Lower leg skin (tissue), 4 donors: ENCODE measurements at regions not wholly inside any gene's neighbourhood (a gene's known extent, or its start where the extent isn't known, plus 50 kb on each side); places are given as distances from the start of the nearest gene placed in this dataset.

ENCODE experiments used
- DNase-seq, 2 donors: peaks; one replicate each; pipeline ENCODE4 v3.0.0-alpha.2; 2019; ENCODE audit warnings: low spot score in 2 of 2
- H3K4me3 ChIP-seq: fragments of 200-600 bp; sonication (generic); 2 replicates; pipeline ENCODE4 v1.5.1; 2017; ENCODE audit warnings: mild to moderate bottlenecking, low read depth; ENCODE audit not compliant: poor library complexity, severe bottlenecking
- POLR2A ChIP-seq, 2 donors: fragments of 450-650 bp; IDR thresholded peaks; one replicate each; pipeline ENCODE4 v1.6.1; 2016 to 2017; ENCODE audit warnings: antibody characterized with exemption in 2 of 2, mild to moderate bottlenecking in 1 of 2, moderate library complexity in 1 of 2
- WGBS, 2 donors: methylation state at CpG; one replicate each; pipeline ENCODE4 v1.1.5; 2018; 5-methylcytosine and 5-hydroxymethylcytosine counted together
- intact Hi-C: fragments of 100-400 bp; cut with DNase I; formaldehyde crosslinking; loops from one replicate; pipeline ENCODE4 v1.15.0; 2023; ENCODE audit warnings: low total_unique reads
- TF ChIP-seq, protein P1 (sequence below), 3 donors: fragments of 450-650 bp; IDR thresholded peaks; one replicate each; pipeline ENCODE4 v1.5.1; 2016; ENCODE audit warnings: antibody characterized with exemption in 3 of 3, mild to moderate bottlenecking in 3 of 3, moderate library complexity in 2 of 3

DNA sequence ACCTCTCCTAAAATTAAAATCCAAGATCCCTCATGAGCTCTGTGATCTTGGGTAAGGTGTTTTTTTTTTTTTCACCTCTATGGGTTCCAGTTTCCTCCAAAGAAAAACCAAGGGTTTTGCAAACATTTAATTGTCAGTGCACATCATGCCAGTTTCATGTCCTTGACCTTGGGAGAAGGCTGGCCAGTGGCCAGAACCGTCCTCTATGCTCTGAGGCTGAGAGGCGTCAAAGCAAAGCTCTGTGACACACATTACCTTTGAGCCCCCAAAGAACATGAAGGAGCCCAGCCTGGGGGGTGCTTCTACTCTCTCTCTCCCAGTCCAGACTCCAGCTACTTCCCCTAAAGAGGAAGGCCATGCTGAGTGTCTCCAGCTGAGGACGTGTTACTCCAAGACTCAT is 145.5 kb upstream of the TMEM132C start:
- H3K4me3 ChIP-seq = no peak overlapping the region
- WGBS, 2 donors = 67 to 75% methylated on average over 3 of the region's 3 CpGs
- no peak for DNase-seq
- intact Hi-C loops = no loop called here
- TF ChIP-seq POLR2A (IDR thresholded peaks at IDR 0.05) = no peak
- TF ChIP-seq, protein P1, sequence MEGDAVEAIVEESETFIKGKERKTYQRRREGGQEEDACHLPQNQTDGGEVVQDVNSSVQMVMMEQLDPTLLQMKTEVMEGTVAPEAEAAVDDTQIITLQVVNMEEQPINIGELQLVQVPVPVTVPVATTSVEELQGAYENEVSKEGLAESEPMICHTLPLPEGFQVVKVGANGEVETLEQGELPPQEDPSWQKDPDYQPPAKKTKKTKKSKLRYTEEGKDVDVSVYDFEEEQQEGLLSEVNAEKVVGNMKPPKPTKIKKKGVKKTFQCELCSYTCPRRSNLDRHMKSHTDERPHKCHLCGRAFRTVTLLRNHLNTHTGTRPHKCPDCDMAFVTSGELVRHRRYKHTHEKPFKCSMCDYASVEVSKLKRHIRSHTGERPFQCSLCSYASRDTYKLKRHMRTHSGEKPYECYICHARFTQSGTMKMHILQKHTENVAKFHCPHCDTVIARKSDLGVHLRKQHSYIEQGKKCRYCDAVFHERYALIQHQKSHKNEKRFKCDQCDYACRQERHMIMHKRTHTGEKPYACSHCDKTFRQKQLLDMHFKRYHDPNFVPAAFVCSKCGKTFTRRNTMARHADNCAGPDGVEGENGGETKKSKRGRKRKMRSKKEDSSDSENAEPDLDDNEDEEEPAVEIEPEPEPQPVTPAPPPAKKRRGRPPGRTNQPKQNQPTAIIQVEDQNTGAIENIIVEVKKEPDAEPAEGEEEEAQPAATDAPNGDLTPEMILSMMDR (IDR thresholded peaks at IDR 0.05) = no peak

DNA sequence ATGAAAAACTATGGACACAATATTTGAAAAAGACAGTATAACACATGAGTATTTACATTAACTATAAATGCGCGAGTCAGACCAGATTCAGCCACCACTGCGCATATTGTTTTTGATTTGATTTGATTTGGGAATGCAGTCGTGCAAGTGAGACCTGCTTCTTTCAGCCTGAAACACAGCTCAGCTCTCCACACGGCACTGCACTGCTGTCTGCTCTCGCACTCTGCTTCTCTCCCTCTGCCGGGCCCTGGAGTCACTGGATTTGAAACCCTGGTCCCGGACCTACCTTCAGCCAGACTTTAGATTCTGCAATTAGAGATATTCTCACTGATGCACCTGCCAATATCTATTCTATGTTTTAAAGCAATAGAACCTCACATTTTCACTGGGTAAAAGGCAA is 143.9 kb upstream of the TMEM132C start:
- DNase-seq = no peak
- intact Hi-C loops = no loop called here
- TF ChIP-seq, protein P1 (IDR thresholded peaks at IDR 0.05) = no peak
- TF ChIP-seq POLR2A (IDR thresholded peaks at IDR 0.05) = no peak
- no peak overlapping the region for H3K4me3 ChIP-seq
- 91 to 92% methylated on average over 8 of the region's 8 CpGs for WGBS, 2 donors

DNA sequence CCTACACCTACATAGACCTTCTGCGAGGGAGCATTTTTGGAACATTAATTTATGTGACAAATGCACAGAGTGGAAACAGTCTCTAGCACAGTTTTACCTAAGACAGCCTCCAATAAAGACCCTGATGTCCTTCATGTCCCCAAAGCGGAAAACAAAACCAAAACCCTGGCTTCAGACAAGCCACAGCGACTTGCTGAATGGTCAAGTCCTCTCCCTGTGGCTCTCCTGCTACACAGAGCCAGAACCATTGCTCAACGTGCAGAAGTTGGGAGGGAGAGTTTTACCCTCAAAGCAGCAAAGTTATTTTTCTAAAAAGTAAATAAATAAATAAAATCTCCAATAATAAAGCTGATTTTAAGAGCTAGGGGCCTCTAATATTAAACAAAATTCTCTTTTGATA is 135.0 kb upstream of the TMEM132C start:
- WGBS, 2 donors = 74 to 79% methylated on average over 4 of the region's 4 CpGs
- no peak overlapping the region for H3K4me3 ChIP-seq
- DNase-seq = no peak
- TF ChIP-seq, protein P1 (IDR thresholded peaks at IDR 0.05) = no peak
- no peak for TF ChIP-seq POLR2A (IDR thresholded peaks at IDR 0.05)
- intact Hi-C loops = no loop called here

DNA sequence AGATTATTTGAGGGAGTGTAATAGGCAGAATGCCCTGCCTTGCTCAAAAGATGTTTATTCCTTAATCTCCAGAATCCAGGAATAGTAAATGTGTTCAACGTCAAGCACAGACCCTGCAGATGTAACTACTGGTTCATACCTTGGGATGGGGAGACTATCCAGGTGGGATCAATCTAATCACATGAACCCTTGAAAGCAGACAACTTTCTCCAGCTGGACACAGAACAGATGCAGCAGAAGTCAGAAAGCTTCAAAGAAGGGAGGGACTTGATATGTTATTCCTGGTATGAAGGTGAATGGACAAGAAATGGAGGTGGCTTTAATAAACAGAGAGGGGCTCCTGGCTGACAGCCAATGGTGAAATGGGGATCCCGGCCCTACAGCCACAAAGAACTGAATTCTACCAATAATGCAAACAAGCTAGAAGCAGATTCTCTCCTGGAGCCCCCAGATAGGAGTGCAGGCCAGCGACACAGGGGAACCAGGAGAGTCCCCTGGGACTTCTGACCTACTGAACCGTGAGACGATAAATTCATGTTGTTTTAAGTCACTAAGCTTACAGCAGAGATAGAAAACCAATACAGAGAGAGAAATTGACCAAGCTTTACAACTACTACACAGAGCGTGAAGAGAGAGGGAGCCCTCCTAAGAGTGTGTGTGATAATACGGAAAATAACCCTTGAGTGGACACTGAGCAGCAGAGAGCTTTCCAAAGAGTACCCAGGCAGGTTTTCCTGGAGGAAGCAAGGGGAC is 133.5 kb upstream of the TMEM132C start:
- 80 to 81% methylated on average over 7 of the region's 7 CpGs for whole genome bisulfite sequencing, 2 donors
- DNase-seq = no peak
- no peak overlapping the region for H3K4me3 ChIP-seq
- TF ChIP-seq, protein P1 (IDR thresholded peaks at IDR 0.05) = no peak
- no peak for TF ChIP-seq POLR2A (IDR thresholded peaks at IDR 0.05)
- intact Hi-C loops = no loop called here

DNA sequence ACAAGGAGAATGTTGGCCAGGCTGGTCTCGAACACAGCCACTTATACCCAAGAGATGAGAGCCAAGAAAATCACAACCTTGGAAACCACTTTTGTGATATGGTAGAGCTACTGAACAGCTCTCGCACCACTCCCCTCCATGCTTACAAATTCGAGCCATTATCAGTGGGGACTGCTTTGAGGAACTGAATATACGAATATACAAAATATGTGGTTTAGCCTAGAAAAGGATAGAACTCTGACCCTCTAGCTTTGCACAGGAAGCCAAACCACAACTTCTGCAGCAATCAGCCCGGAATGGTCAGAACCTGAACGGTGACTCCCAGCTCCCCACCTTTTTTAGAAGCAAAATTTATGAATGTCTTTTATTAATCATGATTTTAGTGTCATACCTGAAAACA is 129.8 kb upstream of the TMEM132C start:
- intact Hi-C loops = no loop called here
- TF ChIP-seq, protein P1 (IDR thresholded peaks at IDR 0.05) = no peak
- TF ChIP-seq POLR2A (IDR thresholded peaks at IDR 0.05) = no peak
- WGBS, 2 donors = 71 to 76% methylated on average over 6 of the region's 6 CpGs
- no peak for DNase-seq
- no peak overlapping the region for H3K4me3 ChIP-seq

DNA sequence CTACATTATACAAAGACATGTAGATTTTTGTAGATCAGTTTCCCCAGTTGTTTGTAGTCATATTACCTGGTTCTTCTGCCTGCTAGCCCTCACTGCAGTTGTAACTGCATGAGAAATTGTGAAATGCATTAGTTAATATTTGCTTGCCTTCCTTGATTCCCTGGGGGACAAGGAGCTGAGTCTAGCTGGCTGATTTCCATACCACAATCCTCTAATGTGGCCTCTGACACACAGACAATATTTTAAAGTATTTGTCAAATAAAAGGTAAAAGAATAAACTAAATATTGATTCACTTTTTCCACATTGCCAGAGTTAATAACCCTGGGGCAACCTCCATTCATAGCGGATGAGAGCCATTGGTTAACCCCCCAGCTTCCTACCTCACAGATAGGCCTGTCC is 128.8 kb upstream of the TMEM132C start:
- WGBS, 2 donors = 75 to 76% methylated on average over 1 of the region's 1 CpG
- no peak for DNase-seq
- intact Hi-C loops = no loop called here
- TF ChIP-seq, protein P1 (IDR thresholded peaks at IDR 0.05) = no peak
- no peak for TF ChIP-seq POLR2A (IDR thresholded peaks at IDR 0.05)
- H3K4me3 ChIP-seq = no peak overlapping the region
